ENCODE measurements at regions not wholly inside any gene's neighbourhood (a gene's known extent, or its start where the extent isn't known, plus 50 kb on each side); places are given as distances from the start of the nearest gene placed in this dataset.

GRCh38 chr1:87495870-87496269, 167.2 kb downstream of the LMO4 start:
- TF ChIP-seq CTCF (conservative IDR thresholded peaks at IDR 0.05): no peak
- no peak for TF ChIP-seq ZFX (IDR thresholded peaks at IDR 0.05)

All from C4-2B (cell line).